GM19043 (cell line): ENCODE measurements at regions not wholly inside any gene's neighbourhood (a gene's known extent, or its start where the extent isn't known, plus 50 kb on each side); places are given as distances from the start of the nearest gene placed in this dataset.
A peak's percentile ranks its signal among the peaks of the same experiment; 100 is the strongest.

Experiments
- ATAC-seq: cut with Tn5 transposase; IDR thresholded peaks from one replicate; pipeline ENCODE4 v1.9.1; 2021; ENCODE audit warnings: low read depth; ENCODE audit not compliant: unreplicated experiment

- ATAC-seq = no peak
Observed at GRCh38 chr2:75788902-75789301, 78.2 kb upstream of the GCFC2 start.

GRCh38 chr2:75788154-75788553 is 77.4 kb upstream of the GCFC2 start:
- ATAC-seq = no peak

- ATAC-seq = peak; percentile 46
Observed at GRCh38 chr2:75787532-75788132, 76.9 kb upstream of the GCFC2 start.

GRCh38 chr2:75775311-75775823 is 64.7 kb upstream of the GCFC2 start:
- no peak for ATAC-seq

GRCh38 chr2:75772908-75773630 is 62.4 kb upstream of the GCFC2 start:
- no peak for ATAC-seq

- ATAC-seq = no peak
Observed at GRCh38 chr2:75765798-75766197, 55.1 kb upstream of the GCFC2 start.

GRCh38 chr2:75764611-75765010 is 53.9 kb upstream of the GCFC2 start:
- no peak for ATAC-seq
